GM12878 (cell line): ENCODE measurements at regions not wholly inside any gene's neighbourhood (a gene's known extent, or its start where the extent isn't known, plus 50 kb on each side); places are given as distances from the start of the nearest gene placed in this dataset.

Experiments used
- CTCF ChIP-seq, 3 experiments: IDR thresholded peaks in 2 of 3; conservative IDR thresholded peaks in 1 of 3; 2 replicates each; pipeline ENCODE4 v1.5.1; 2011; ENCODE audit warnings: low read depth in 3 of 3, low read length in 3 of 3, mild to moderate bottlenecking in 3 of 3, control low read depth in 2 of 3, moderate library complexity in 2 of 3, inconsistent platforms in 1 of 3, mixed read lengths in 1 of 3; ENCODE audit not compliant: control insufficient read depth in 2 of 3, insufficient read depth in 1 of 3; ENCODE audit errors: extremely low read depth in 1 of 3
- HCFC1 ChIP-seq: fragments of 150-350 bp; IDR thresholded peaks from 2 replicates; pipeline ENCODE4 v1.6.1; 2014; ENCODE audit warnings: low read length
- HDAC6 ChIP-seq: fragments of 200-600 bp; sonication (generic); IDR thresholded peaks from one replicate; pipeline ENCODE4 v1.8.0; 2017; ENCODE audit warnings: antibody characterized with exemption; ENCODE audit not compliant: unreplicated experiment
- MAX ChIP-seq: IDR thresholded peaks from 2 replicates; pipeline ENCODE4 v1.6.1; 2012; ENCODE audit warnings: low read depth, low read length, improper control_type of control experiment
- NFIC ChIP-seq: IDR thresholded peaks from 2 replicates; pipeline ENCODE4 v1.6.1; 2012; ENCODE audit warnings: low read depth, mild to moderate bottlenecking, inconsistent platforms, low read length, moderate library complexity
- PBX3 ChIP-seq: IDR thresholded peaks from 2 replicates; pipeline ENCODE4 v1.6.1; 2011; ENCODE audit warnings: mild to moderate bottlenecking, low read depth, low read length, moderate library complexity; ENCODE audit not compliant: insufficient replicate concordance
- RAD21 ChIP-seq: IDR thresholded peaks from 2 replicates; pipeline ENCODE4 v1.6.1; 2011; ENCODE audit warnings: mild to moderate bottlenecking, low read depth, low read length, moderate library complexity; ENCODE audit not compliant: insufficient read depth
- SMARCA5 ChIP-seq: fragments of 450-650 bp; IDR thresholded peaks from 2 replicates; pipeline ENCODE4 v1.6.1; 2017; ENCODE audit warnings: mild to moderate bottlenecking
- TCF7 ChIP-seq: IDR thresholded peaks from 2 replicates; pipeline ENCODE4 v1.6.1; 2014; ENCODE audit warnings: antibody characterized with exemption, borderline replicate concordance
- USF1 ChIP-seq: IDR thresholded peaks from 2 replicates; pipeline ENCODE4 v1.6.1; 2011; ENCODE audit warnings: borderline replicate concordance, low read depth, mild to moderate bottlenecking, moderate library complexity, mixed read lengths, low read length; ENCODE audit not compliant: insufficient read depth; ENCODE audit errors: extremely low read length
- ZNF274 ChIP-seq: IDR thresholded peaks from one replicate; pipeline ENCODE4 v1.8.0; 2011; ENCODE audit not compliant: insufficient read length, insufficient read depth

GRCh38 chr13:47038188-47038587, 141.3 kb upstream of the HTR2A start:
- TF ChIP-seq SMARCA5 (no peak), HCFC1 (no peak), CTCF (IDR thresholded peaks at IDR 0.05 in 2 of 3, conservative IDR thresholded peaks at IDR 0.05 in 1 of 3; ENCODE audit: control insufficient read depth in 2 of 3, extremely low read depth in 1 of 3, insufficient read depth in 1 of 3, low read depth in 3 of 3, low read length in 3 of 3) (no peak), HDAC6 (no peak), RAD21 (no peak), NFIC (no peak), TCF7 (no peak), USF1 (no peak), MAX (no peak), PBX3 (no peak), ZNF274 (no peak)
